ENCODE measurements at regions not wholly inside any gene's neighbourhood (a gene's known extent, or its start where the extent isn't known, plus 50 kb on each side); places are given as distances from the start of the nearest gene placed in this dataset.

DNA sequence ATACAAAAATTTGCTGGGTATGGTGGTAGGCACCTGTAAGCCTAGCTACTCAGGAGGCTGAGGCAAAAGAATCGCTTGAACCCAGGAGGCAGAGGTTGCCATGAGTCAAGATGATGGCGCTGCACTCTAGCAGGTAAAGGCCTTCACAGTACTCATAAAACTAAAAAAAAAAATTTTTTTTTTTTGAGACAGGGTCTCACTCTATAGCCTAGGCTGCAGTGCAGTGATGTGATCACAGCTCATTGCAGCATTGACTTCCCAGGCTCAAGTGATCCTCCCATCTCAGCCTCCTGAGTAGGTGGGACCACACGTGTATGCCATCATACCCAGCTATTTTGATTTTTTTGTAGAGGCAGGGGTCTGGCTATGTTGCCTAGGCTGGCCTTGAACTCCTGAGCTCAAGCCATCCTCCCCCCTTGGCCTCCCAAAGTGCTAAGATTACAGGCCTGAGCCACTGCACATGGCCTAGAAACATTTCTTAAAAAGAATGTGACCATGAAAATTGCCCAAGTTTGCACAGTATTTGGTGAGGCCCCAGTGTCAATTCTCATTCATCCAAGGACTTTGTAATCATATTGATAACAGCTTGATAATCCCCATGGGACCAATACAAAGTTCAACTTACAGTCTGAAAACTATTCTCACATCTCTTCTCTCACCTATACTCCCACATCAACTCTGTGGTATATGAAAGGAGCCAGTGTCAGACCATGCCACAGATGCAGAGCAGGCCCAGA lies 64.2 kb upstream of the MYCN start:
- Histone ChIP-seq H3K27me3 (no peaks in the 10 kb centered on the region), H3K4me3 (no peak overlapping the region), H3K9me3 (no peaks in the 10 kb centered on the region), H3K36me3 (no peaks in the 10 kb centered on the region), H3K27ac (no peak overlapping the region), H3K4me1 (no peaks in the 10 kb centered on the region)
- TF ChIP-seq, protein P1, sequence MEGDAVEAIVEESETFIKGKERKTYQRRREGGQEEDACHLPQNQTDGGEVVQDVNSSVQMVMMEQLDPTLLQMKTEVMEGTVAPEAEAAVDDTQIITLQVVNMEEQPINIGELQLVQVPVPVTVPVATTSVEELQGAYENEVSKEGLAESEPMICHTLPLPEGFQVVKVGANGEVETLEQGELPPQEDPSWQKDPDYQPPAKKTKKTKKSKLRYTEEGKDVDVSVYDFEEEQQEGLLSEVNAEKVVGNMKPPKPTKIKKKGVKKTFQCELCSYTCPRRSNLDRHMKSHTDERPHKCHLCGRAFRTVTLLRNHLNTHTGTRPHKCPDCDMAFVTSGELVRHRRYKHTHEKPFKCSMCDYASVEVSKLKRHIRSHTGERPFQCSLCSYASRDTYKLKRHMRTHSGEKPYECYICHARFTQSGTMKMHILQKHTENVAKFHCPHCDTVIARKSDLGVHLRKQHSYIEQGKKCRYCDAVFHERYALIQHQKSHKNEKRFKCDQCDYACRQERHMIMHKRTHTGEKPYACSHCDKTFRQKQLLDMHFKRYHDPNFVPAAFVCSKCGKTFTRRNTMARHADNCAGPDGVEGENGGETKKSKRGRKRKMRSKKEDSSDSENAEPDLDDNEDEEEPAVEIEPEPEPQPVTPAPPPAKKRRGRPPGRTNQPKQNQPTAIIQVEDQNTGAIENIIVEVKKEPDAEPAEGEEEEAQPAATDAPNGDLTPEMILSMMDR (IDR thresholded peaks at IDR 0.05), result no peak
- no peak for TF ChIP-seq POLR2A (IDR thresholded peaks at IDR 0.05)
- WGBS, 2 donors, result 88 to 89% methylated on average over 3 of the region's 3 CpGs
- no peak for DNase-seq
- intact Hi-C loops (cut with DNase I), result no loop called here

DNA sequence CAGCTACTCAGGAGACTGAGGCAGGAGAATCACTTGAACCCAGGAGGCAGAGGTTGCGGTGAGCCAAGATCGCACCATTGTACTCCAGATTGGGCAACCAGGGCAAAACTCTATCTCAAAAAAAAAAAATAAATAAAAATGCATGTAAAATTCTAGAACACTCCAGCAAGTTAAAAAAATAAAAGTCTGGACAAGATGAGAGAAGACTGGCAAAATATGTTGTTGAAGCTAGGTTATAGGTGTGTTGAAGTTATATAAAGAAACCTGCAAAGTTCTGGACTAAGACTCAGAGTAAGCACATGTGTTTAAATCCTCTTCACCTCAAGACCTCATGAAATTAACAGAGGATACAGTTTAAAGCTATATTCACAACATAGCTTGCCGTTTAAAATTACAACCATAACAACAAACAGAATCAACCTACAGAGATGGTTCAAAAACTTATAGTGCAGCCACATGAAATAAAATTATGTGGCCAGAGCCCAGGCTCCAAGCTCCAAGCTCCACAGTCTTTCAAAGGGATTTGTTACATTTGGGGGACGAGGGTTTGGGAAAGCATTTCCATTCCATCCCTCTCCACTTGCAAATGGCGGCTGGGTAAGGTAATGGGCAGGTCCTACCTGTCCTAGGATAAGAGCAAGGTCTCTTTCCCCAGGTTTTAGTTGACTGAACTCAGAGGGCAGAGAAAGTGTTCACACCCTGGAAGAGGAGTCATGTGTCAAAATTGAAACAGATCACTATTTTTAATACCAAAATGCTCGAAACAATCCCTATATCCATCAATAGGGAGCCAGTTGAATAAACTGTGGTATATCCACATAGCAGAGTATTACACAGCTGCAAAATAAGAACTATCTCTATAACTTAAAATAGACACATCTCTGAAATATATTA lies 59.9 kb upstream of the MYCN start:
- Histone ChIP-seq H3K9me3 (no peaks in the 10 kb centered on the region), H3K4me3 (no peak overlapping the region), H3K36me3 (no peaks in the 10 kb centered on the region), H3K27ac (no peak overlapping the region), H3K4me1 (no peaks in the 10 kb centered on the region), H3K27me3 (no peaks in the 10 kb centered on the region)
- TF ChIP-seq, protein P1 (IDR thresholded peaks at IDR 0.05), result no peak
- TF ChIP-seq POLR2A (IDR thresholded peaks at IDR 0.05), result no peak
- DNase-seq, result no peak
- intact Hi-C loops (cut with DNase I), result no loop called here
- WGBS, 2 donors, result 96 to 97% methylated on average over 6 of the region's 6 CpGs

DNA sequence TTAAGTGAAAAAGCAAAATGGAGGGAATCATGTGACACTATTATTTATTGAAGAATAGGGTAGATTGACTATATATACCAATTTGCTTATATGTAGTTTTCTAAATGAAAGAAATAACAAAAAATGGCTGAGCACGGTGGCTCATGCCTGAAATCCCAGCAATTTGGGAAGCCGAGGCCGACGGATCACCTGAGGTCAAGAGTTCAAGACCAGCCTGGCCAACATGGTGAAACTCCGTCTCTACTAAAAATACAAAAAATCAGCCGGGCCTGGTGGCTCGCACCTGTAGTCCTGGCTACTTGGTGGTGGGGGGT lies 59.3 kb upstream of the MYCN start:
- H3K27me3 ChIP-seq, result no peaks in the 10 kb centered on the region
- no peaks in the 10 kb centered on the region for H3K36me3 ChIP-seq
- H3K27ac ChIP-seq, result no peak overlapping the region
- WGBS, 2 donors, result 73 to 78% methylated on average over 5 to 7 of the region's 7 CpGs
- no peak overlapping the region for H3K4me3 ChIP-seq
- no peaks in the 10 kb centered on the region for H3K9me3 ChIP-seq
- intact Hi-C loops (cut with DNase I), result no loop called here
- no peak for DNase-seq
- no peak for TF ChIP-seq POLR2A (IDR thresholded peaks at IDR 0.05)
- no peaks in the 10 kb centered on the region for H3K4me1 ChIP-seq

DNA sequence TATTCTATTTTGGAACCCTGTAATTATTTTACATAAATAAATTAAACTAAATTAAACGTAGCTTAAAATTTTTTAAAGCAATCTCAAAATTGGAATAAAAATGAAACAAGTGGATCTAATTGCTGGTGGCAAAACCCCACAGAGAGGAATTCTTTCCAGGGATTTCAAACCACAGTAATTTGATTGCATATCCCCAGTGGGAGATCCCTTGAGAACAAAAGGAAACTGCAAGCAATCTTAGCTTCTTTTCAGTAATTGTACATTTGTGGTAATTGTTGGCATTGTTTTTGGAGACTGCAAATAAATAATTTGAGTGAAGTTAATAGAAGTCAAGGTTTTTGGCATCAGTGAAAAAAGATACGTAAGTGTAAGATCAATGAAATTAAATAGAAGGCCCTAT lies 58.7 kb upstream of the MYCN start:
- WGBS, 2 donors, result 75 to 91% methylated on average over 2 of the region's 2 CpGs
- no peak for TF ChIP-seq POLR2A (IDR thresholded peaks at IDR 0.05)
- TF ChIP-seq, protein P1 (IDR thresholded peaks at IDR 0.05), result no peak
- Histone ChIP-seq H3K27ac (no peak overlapping the region), H3K4me1 (no peaks in the 10 kb centered on the region), H3K36me3 (no peaks in the 10 kb centered on the region), H3K4me3 (no peak overlapping the region), H3K27me3 (no peaks in the 10 kb centered on the region), H3K9me3 (no peaks in the 10 kb centered on the region)
- no peak for DNase-seq
- intact Hi-C loops (cut with DNase I), result no loop called here

DNA sequence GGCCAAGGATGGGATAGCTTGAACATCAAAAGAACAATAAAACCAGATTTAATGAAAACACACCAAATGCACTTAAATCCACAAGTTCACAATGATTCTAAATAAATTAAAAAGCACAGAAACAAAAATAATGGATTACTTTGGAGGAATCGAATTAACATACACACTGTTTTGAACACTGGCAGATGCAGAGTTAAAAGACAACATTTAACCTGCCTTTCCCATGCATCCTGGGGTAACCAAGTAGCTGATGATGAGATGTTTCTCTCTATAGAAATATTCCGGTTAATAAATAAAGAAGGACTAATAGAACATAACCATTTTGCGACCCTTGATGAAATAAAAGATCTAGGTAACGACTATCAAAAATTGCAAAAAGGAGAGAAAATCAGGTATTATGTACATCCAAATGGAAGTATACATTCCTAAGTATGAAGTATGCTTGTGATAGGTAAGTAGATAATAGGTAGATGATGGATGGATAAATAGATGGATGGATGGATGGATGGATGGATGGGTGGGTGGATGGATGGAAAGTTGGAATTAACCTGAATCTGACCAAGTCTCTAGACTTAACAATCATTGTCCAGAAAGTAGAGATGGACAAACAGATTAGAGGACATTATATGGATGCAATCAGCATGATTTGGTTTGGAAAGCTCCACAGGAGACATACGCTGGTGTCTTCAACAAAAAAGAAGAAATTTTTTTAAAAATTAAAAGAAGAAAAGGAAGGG lies 57.4 kb upstream of the MYCN start:
- Histone ChIP-seq H3K36me3 (no peaks in the 10 kb centered on the region), H3K4me3 (no peak overlapping the region), H3K4me1 (no peaks in the 10 kb centered on the region), H3K9me3 (no peaks in the 10 kb centered on the region), H3K27ac (no peak overlapping the region), H3K27me3 (no peaks in the 10 kb centered on the region)
- intact Hi-C loops (cut with DNase I), result no loop called here
- no peak for DNase-seq
- 85 to 95% methylated on average over 5 of the region's 5 CpGs for WGBS, 2 donors
- TF ChIP-seq, protein P1 (IDR thresholded peaks at IDR 0.05), result no peak
